Smooth muscle cell (in vitro differentiated cells): ENCODE measurements at regions not wholly inside any gene's neighbourhood (a gene's known extent, or its start where the extent isn't known, plus 50 kb on each side); places are given as distances from the start of the nearest gene placed in this dataset.

ENCODE experiments used
- DNase-seq: peaks from one replicate; lab custom pipeline; 2025; ENCODE audit not compliant: unreplicated experiment; lab: John Stamatoyannopoulos, UW
- H2AFZ ChIP-seq: fragments of 200-600 bp; sonication (generic); 2 replicates; pipeline ENCODE4 v1.6.0; 2016; ENCODE audit warnings: antibody characterized with exemption, low read depth, mild to moderate bottlenecking
- H3F3A ChIP-seq: fragments of 200-600 bp; sonication (generic); 2 replicates; pipeline ENCODE4 v1.6.0; 2017; ENCODE audit warnings: antibody characterized with exemption, low read depth
- H3K27ac ChIP-seq: fragments of 200-600 bp; sonication (generic); 2 replicates; pipeline ENCODE4 v1.5.1; 2016; ENCODE audit warnings: low read depth, mild to moderate bottlenecking
- H3K27me3 ChIP-seq: fragments of 200-600 bp; sonication (generic); 2 replicates; pipeline ENCODE4 v1.6.1; 2016; ENCODE audit warnings: low read depth, mild to moderate bottlenecking
- H3K36me3 ChIP-seq: fragments of 200-600 bp; sonication (generic); 2 replicates; pipeline ENCODE4 v1.5.1; 2016; ENCODE audit warnings: low read depth
- H3K4me1 ChIP-seq: fragments of 200-600 bp; sonication (generic); 2 replicates; pipeline ENCODE4 v1.5.1; 2016; ENCODE audit warnings: low read depth
- H3K4me2 ChIP-seq: fragments of 200-600 bp; sonication (generic); 2 replicates; pipeline ENCODE4 v1.6.0; 2016; ENCODE audit warnings: mild to moderate bottlenecking
- H3K4me3 ChIP-seq: fragments of 200-600 bp; sonication (generic); 2 replicates; pipeline ENCODE4 v1.5.1; 2016; ENCODE audit warnings: mild to moderate bottlenecking
- H3K79me2 ChIP-seq: fragments of 200-600 bp; sonication (generic); 2 replicates; pipeline ENCODE4 v1.6.0; 2016; ENCODE audit warnings: low read depth, mild to moderate bottlenecking
- H3K9ac ChIP-seq: fragments of 200-600 bp; sonication (generic); 2 replicates; pipeline ENCODE4 v1.6.0; 2016; ENCODE audit warnings: low read depth
- H3K9me3 ChIP-seq: fragments of 200-600 bp; sonication (generic); replicated peaks from 2 replicates; pipeline ENCODE4 v1.5.1; 2016; ENCODE audit warnings: low read depth
- H4K20me1 ChIP-seq: fragments of 200-600 bp; sonication (generic); 2 replicates; pipeline ENCODE4 v1.6.0; 2016; ENCODE audit warnings: low read depth
- CTCF ChIP-seq: fragments of 200-600 bp; sonication (generic); IDR thresholded peaks from 2 replicates; pipeline ENCODE4 v1.5.1; 2017; ENCODE audit warnings: borderline replicate concordance, mild to moderate bottlenecking, antibody characterized with exemption; ENCODE audit not compliant: insufficient read depth, poor library complexity, severe bottlenecking
- WGBS: methylation state at CpG from one replicate; pipeline ENCODE4 v1.1.7; 2016; ENCODE audit warnings: low lambda C conversion rate; 5-methylcytosine and 5-hydroxymethylcytosine counted together

- no peaks in the 10 kb centered on the region for H3K27me3 ChIP-seq
- H3K4me1 ChIP-seq = no peaks in the 10 kb centered on the region
- no peak for TF ChIP-seq CTCF
- H3K27ac ChIP-seq = no peak overlapping the region
- no peak overlapping the region for H3K4me3 ChIP-seq
- no peaks in the 10 kb centered on the region for H4K20me1 ChIP-seq
- H3F3A ChIP-seq = no peaks in the 10 kb centered on the region
- H3K4me2 ChIP-seq = no peak overlapping the region
- no peak for DNase-seq
- WGBS = 35% methylated on average over 3 of the region's 3 CpGs
- no peaks in the 10 kb centered on the region for H3K79me2 ChIP-seq
- H3K9ac ChIP-seq = no peak overlapping the region
- H3K9me3 ChIP-seq = no peaks in the 10 kb centered on the region
- H3K36me3 ChIP-seq = no peaks in the 10 kb centered on the region
- no peak overlapping the region for H2AFZ ChIP-seq
Measured at GRCh38 chr21:24995216-24995615, 612.1 kb downstream of the MRPL39 start.

GRCh38 chr21:24994717-24995116 is 612.6 kb downstream of the MRPL39 start:
- H3F3A ChIP-seq = no peaks in the 10 kb centered on the region
- WGBS = 82% methylated on average over 4 of the region's 4 CpGs
- no peak overlapping the region for H2AFZ ChIP-seq
- no peak for TF ChIP-seq CTCF
- H3K9ac ChIP-seq = no peak overlapping the region
- no peaks in the 10 kb centered on the region for H3K27me3 ChIP-seq
- H3K27ac ChIP-seq = no peak overlapping the region
- no peak overlapping the region for H3K4me2 ChIP-seq
- H3K4me1 ChIP-seq = no peaks in the 10 kb centered on the region
- no peaks in the 10 kb centered on the region for H3K79me2 ChIP-seq
- no peaks in the 10 kb centered on the region for H3K36me3 ChIP-seq
- H3K4me3 ChIP-seq = no peak overlapping the region
- H4K20me1 ChIP-seq = no peaks in the 10 kb centered on the region
- H3K9me3 ChIP-seq = no peaks in the 10 kb centered on the region
- no peak for DNase-seq

- H3K36me3 ChIP-seq = no peaks in the 10 kb centered on the region
- no peaks in the 10 kb centered on the region for H3F3A ChIP-seq
- no peak for TF ChIP-seq CTCF
- H3K4me1 ChIP-seq = no peaks in the 10 kb centered on the region
- no peaks in the 10 kb centered on the region for H3K27me3 ChIP-seq
- H3K79me2 ChIP-seq = no peaks in the 10 kb centered on the region
- no peak overlapping the region for H2AFZ ChIP-seq
- no peak overlapping the region for H3K27ac ChIP-seq
- no peak overlapping the region for H3K4me2 ChIP-seq
- peaks cover 3% of the 10 kb centered on the region for H3K9me3 ChIP-seq
- no peak for DNase-seq
- H3K4me3 ChIP-seq = no peak overlapping the region
- no peaks in the 10 kb centered on the region for H4K20me1 ChIP-seq
- H3K9ac ChIP-seq = no peak overlapping the region
Measured at GRCh38 chr21:24989516-24989915, 617.8 kb downstream of the MRPL39 start.

- Histone ChIP-seq H3K4me3 (no peak overlapping the region), H3K9ac (no peak overlapping the region), H3F3A (no peaks in the 10 kb centered on the region), H2AFZ (no peak overlapping the region), H4K20me1 (no peaks in the 10 kb centered on the region), H3K9me3 (peaks cover 3% of the 10 kb centered on the region), H3K79me2 (no peaks in the 10 kb centered on the region), H3K4me1 (no peaks in the 10 kb centered on the region), H3K36me3 (no peaks in the 10 kb centered on the region), H3K27ac (no peak overlapping the region), H3K27me3 (no peaks in the 10 kb centered on the region), H3K4me2 (no peak overlapping the region)
- TF ChIP-seq CTCF = no peak
- DNase-seq = no peak
- WGBS = 72% methylated on average over 7 of the region's 8 CpGs
Measured at GRCh38 chr21:24988941-24989340, 618.3 kb downstream of the MRPL39 start.
